ENCODE measurements at regions not wholly inside any gene's neighbourhood (a gene's known extent, or its start where the extent isn't known, plus 50 kb on each side); places are given as distances from the start of the nearest gene placed in this dataset.

GRCh38 chr13:27014406-27015359 lies 156.9 kb downstream of the USP12 start:
- H3K4ac ChIP-seq (replicated peaks; ENCODE audit: insufficient read length, low read depth, low read length) = no peak overlapping the region
- H2BK120ac ChIP-seq (replicated peaks; ENCODE audit: low read depth, low read length) = no peak overlapping the region
- H3K9me3 ChIP-seq (ENCODE audit: insufficient read depth in 2 of 2, low read depth in 1 of 2, low read length in 1 of 2) = no peaks in the 10 kb centered on the region
- 88% methylated on average over 32 of the region's 32 CpGs; no CpG with 5 or more reads in 1 of the 2 experiments for WGBS, 2 experiments (ENCODE audit: extremely low coverage in 1 of 2, insufficient coverage in 1 of 2, insufficient read length in 1 of 2, insufficient replicate concordance in 2 of 2, low coverage in 1 of 2, low lambda C conversion rate in 2 of 2, missing lambda C conversion rate in 1 of 2)
- H4K5ac ChIP-seq (ENCODE audit: insufficient read length, low read depth, low read length) = no peak overlapping the region
- FAIRE-seq = no peak
- H4K8ac ChIP-seq (ENCODE audit: extremely low read depth, insufficient read depth, low read length) = no peak overlapping the region; the same call in 1 of the 2 replicates
- no peak overlapping the region for H3K4me3 ChIP-seq (ENCODE audit: extremely low read depth in 1 of 4, insufficient read depth in 2 of 4, low read depth in 3 of 4, low read length in 4 of 4)
- 0 out of 7 replicates have a peak, but pooled peaks cover 0 to 2% (median 0%) of the 10 kb centered on the region in 4 experiments for H3K27me3 ChIP-seq (replicated peaks in 1 of 4; ENCODE audit: control insufficient read depth in 3 of 4, extremely low read depth in 1 of 4, insufficient read depth in 3 of 4, low read length in 3 of 4)
- DNase-seq (ENCODE audit: low read depth in 1 of 2, low spot score in 2 of 2) = peak in 1 of 2 experiments; percentile 47
- H2BK15ac ChIP-seq (ENCODE audit: low read length) = no peak overlapping the region
- peak overlapping the region; percentile 84 for H2AFZ ChIP-seq (ENCODE audit: low read length)
- no peak overlapping the region for H3K27ac ChIP-seq (ENCODE audit: low read depth, low read length)
- no peaks in the 10 kb centered on the region for H3K23me2 ChIP-seq (ENCODE audit: low read depth, low read length)
- CTCF ChIA-PET (ENCODE audit: partially characterized antibody) = interaction anchor here (0.8 to 1.4 kb wide), 3 partner anchors 13 to 180 kb away, joined by 3 read pairs; no protein-coding TSS in a partner anchor
- H4K91ac ChIP-seq (replicated peaks; ENCODE audit: insufficient read length, low read length) = no peak overlapping the region
- no peak overlapping the region for H3K4me2 ChIP-seq (ENCODE audit: insufficient read depth in 1 of 2, low read depth in 2 of 2, low read length in 2 of 2)
- H3K79me1 ChIP-seq (ENCODE audit: low read depth, low read length) = no peaks in the 10 kb centered on the region
- H3K56ac ChIP-seq (replicated peaks; ENCODE audit: insufficient read length, low read depth, low read length) = no peak overlapping the region
- no peak overlapping the region for H3K23ac ChIP-seq (ENCODE audit: insufficient read length)
- H3K36me3 ChIP-seq (ENCODE audit: control insufficient read depth in 2 of 4, insufficient read depth in 4 of 4, low read length in 3 of 4) = no peaks in the 10 kb centered on the region
- no peak overlapping the region for H3K9ac ChIP-seq (replicated peaks in 1 of 4; ENCODE audit: extremely low read depth in 1 of 4, low read depth in 3 of 4, low read length in 3 of 4)
- H2BK20ac ChIP-seq (ENCODE audit: low read length) = no peak overlapping the region
- no peak overlapping the region for H3K14ac ChIP-seq (ENCODE audit: insufficient read length)
- no peaks in the 10 kb centered on the region for H3K79me2 ChIP-seq (ENCODE audit: control insufficient read depth in 1 of 2, insufficient read depth in 2 of 2, low read length in 2 of 2)
- H3K18ac ChIP-seq (ENCODE audit: extremely low read depth, low read length) = no peak overlapping the region; the same call in 1 of the 2 replicates
- peak overlapping the region; percentile 35; the same call in 1 of the 2 replicates for H2BK5ac ChIP-seq (ENCODE audit: low read depth, low read length)
- H4K20me1 ChIP-seq (replicated peaks in 1 of 2; ENCODE audit: control insufficient read depth in 1 of 2, insufficient read depth in 2 of 2, low read length in 2 of 2) = no peaks in the 10 kb centered on the region
- TF ChIP-seq GABPA (IDR thresholded peaks at IDR 0.05; ENCODE audit: borderline replicate concordance, insufficient read depth, low read length) (no peak), SRF (IDR thresholded peaks at IDR 0.05; ENCODE audit: low read depth, low read length) (no peak), JUND (IDR thresholded peaks at IDR 0.05; ENCODE audit: low read length) (no peak), CHD2 (IDR thresholded peaks at IDR 0.05; ENCODE audit: low read length) (no peak), GTF2F1 (IDR thresholded peaks at IDR 0.05; ENCODE audit: borderline replicate concordance, low read depth, low read length) (no peak), YY1 (IDR thresholded peaks at IDR 0.05; ENCODE audit: low read depth, low read length) (no peak), BACH1 (IDR thresholded peaks at IDR 0.05; ENCODE audit: low read length) (no peak), POLR2A (IDR thresholded peaks at IDR 0.05; ENCODE audit: control extremely low read depth in 1 of 2, low read depth in 2 of 2, low read length in 2 of 2) (no peak), ASH2L (IDR thresholded peaks at IDR 0.05; ENCODE audit: low read length) (no peak), CTCF (IDR thresholded peaks at IDR 0.05; ENCODE audit: control extremely low read depth in 1 of 3, insufficient read depth in 1 of 3, low read depth in 1 of 3, low read length in 3 of 3) (no peak), POLR2AphosphoS5 (IDR thresholded peaks at IDR 0.05; ENCODE audit: low read depth, low read length) (no peak)
- POLR2A ChIA-PET (ENCODE audit: partially characterized antibody) = no interaction called here
- peaks cover 0 to 5% (median 0%) of the 10 kb centered on the region in 4 experiments; a peak in 4 of 7 replicates for H3K4me1 ChIP-seq (replicated peaks in 1 of 4; ENCODE audit: control insufficient read depth in 3 of 4, insufficient read depth in 4 of 4, low read length in 3 of 4)
- H2AK5ac ChIP-seq (ENCODE audit: low read depth, low read length) = no peak overlapping the region
- no peak overlapping the region for H2BK12ac ChIP-seq (ENCODE audit: low read depth, low read length)

All from H1 (cell line).